Small intestine (tissue), 7 donors: ENCODE measurements at regions not wholly inside any gene's neighbourhood (a gene's known extent, or its start where the extent isn't known, plus 50 kb on each side); places are given as distances from the start of the nearest gene placed in this dataset.

Experiments
- DNase-seq, 2 donors: peaks; one replicate each; pipeline versions ENCODE4 v3.0.0 to v3.0.0-alpha.2; 2013
- FAIRE-seq: peaks from 2 replicates; lab custom pipeline; 2012; peaks lifted over from hg19 to GRCh38; lab: Jason Lieb, UNC
- H3K27ac ChIP-seq, 3 donors: one replicate each; pipeline ENCODE4 v1.5.1; 2013; ENCODE audit warnings: low read length in 2 of 3, mild to moderate bottlenecking in 2 of 3, control low read depth in 1 of 3, inconsistent platforms in 1 of 3, low read depth in 1 of 3, moderate library complexity in 1 of 3
- H3K27me3 ChIP-seq, 3 donors: one replicate each; pipeline ENCODE4 v1.6.1; 2013; ENCODE audit warnings: low read length in 3 of 3, inconsistent platforms in 1 of 3; ENCODE audit not compliant: control insufficient read depth in 3 of 3, insufficient read depth in 3 of 3
- H3K36me3 ChIP-seq, 3 donors: one replicate each; pipeline ENCODE4 v1.6.1; 2013; ENCODE audit warnings: low read length in 3 of 3, inconsistent platforms in 1 of 3, low read depth in 1 of 3, mild to moderate bottlenecking in 1 of 3, moderate library complexity in 1 of 3; ENCODE audit not compliant: control insufficient read depth in 3 of 3, insufficient read depth in 2 of 3
- H3K4me1 ChIP-seq, 3 donors: one replicate each; pipeline ENCODE4 v1.6.1; 2013; ENCODE audit warnings: low read length in 2 of 3, inconsistent platforms in 1 of 3, low read depth in 1 of 3, mild to moderate bottlenecking in 1 of 3, moderate library complexity in 1 of 3; ENCODE audit not compliant: control insufficient read depth in 3 of 3, insufficient read depth in 2 of 3
- H3K4me3 ChIP-seq, 3 donors: one replicate each; pipeline ENCODE4 v1.5.1; 2013; ENCODE audit warnings: low read length in 3 of 3, control low read depth in 1 of 3, inconsistent platforms in 1 of 3, low read depth in 1 of 3, mild to moderate bottlenecking in 1 of 3, moderate library complexity in 1 of 3
- H3K9me3 ChIP-seq, 2 donors: one replicate each; pipeline ENCODE4 v1.6.1; 2013; ENCODE audit warnings: low read depth in 1 of 2, low read length in 1 of 2; ENCODE audit not compliant: control insufficient read depth in 2 of 2, insufficient read depth in 1 of 2
- WGBS, 3 donors: extraction: QIAGEN DNeasy Blood & Tissue Kit; methylation state at CpG; one replicate each; pipeline ENCODE4 v1.1.7; 2013; 5-methylcytosine and 5-hydroxymethylcytosine counted together
- donor health status: healthy with polysubstance abuse.
- donor health status: control.
- donor health status: control.
- donor health status: Bipolar disorder and iron deficiency.
- donor health status: healthy.

- FAIRE-seq (no peak), DNase-seq (no peak)
- 82 to 84% (median 84%) methylated on average over 4 of the region's 4 CpGs for WGBS, 3 donors
- peaks cover 0 to 2% (median 0%) of the 10 kb centered on the region in 3 donors for H3K4me1 ChIP-seq
- H3K27me3 ChIP-seq: no peaks in the 10 kb centered on the region
- no peaks in the 10 kb centered on the region for H3K9me3 ChIP-seq
- peak overlapping the region in 1 of 3 donors; percentile 71 for H3K27ac ChIP-seq
- no peak overlapping the region for H3K4me3 ChIP-seq
- H3K36me3 ChIP-seq: no peaks in the 10 kb centered on the region
Measured at GRCh38 chr14:56378046-56378445, 201.6 kb upstream of the TMEM260 start.

DNA sequence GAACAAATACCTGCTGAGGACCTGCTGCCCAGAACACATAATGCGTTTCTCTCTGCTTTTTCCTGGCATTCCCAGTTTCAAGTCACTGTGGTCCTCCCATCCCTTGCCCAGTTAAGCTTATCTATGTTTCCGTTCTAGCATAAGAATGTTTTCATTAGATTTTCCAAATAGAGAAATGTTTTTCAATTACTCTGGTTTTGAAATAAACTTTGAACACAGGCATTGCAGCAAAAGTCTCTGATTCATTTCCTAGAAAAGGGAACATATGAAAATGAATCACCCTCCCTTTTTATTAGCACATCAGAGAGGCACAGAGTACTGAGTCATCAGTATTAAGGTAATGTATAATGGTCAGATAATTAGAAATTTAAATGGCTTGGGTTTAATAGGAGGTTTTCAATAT lies 201.1 kb upstream of the TMEM260 start:
- Histone ChIP-seq H3K4me1 (peaks cover 0 to 2% (median 0%) of the 10 kb centered on the region in 3 donors), H3K27ac (peak overlapping the region in 1 of 3 donors; percentile 71), H3K4me3 (no peak overlapping the region), H3K27me3 (no peaks in the 10 kb centered on the region), H3K36me3 (no peaks in the 10 kb centered on the region), H3K9me3 (no peaks in the 10 kb centered on the region)
- WGBS, 3 donors: 73 to 82% (median 77%) methylated on average over 2 of the region's 2 CpGs
- DNase-seq: no peak
- no peak for FAIRE-seq

DNA sequence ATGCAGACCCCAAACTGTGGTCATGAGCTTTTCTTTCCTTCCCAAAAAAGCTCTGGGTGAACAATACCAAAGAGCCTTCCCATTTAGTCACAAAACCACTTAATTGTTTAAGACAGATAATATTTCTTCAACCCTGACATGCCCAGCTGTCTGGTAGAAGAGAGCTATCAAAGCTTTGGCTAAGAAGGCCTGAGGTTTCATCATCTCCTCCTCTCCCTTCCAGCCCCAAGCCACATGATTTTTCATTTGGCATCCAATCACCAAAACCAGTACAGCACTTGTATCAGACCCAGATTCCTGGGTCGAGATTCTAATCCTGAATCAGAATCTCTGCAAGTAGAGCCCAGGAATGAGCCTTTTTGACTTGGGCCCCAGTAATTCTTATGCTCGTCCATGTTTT lies 199.6 kb upstream of the TMEM260 start:
- no peak for DNase-seq
- no peak overlapping the region for H3K27ac ChIP-seq
- FAIRE-seq: no peak
- WGBS, 3 donors: 58 to 60% (median 59%) methylated on average over 2 of the region's 2 CpGs
- no peaks in the 10 kb centered on the region for H3K27me3 ChIP-seq
- no peaks in the 10 kb centered on the region for H3K36me3 ChIP-seq
- H3K4me3 ChIP-seq: no peak overlapping the region
- no peaks in the 10 kb centered on the region for H3K9me3 ChIP-seq
- H3K4me1 ChIP-seq: peaks cover 0 to 2% (median 0%) of the 10 kb centered on the region in 3 donors

DNA sequence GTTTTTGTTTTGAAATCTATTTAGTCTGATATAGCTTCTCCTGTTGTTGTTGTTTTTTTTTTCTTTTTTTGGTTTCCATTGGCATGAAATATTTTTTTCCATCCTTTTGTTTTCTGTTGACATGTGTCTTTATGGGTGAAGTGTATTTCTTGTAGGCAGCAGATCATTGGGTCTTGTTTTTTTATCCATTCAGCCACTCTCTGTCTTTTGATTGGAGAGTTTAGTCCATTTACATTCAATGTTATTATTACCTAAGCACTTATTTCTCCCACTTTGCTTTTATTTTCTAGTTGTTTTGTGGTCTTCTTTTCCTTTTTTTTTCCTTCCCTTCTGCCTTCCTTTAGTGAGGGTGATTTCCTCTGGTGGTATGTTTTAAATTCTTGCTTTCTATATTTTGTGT lies 193.6 kb upstream of the TMEM260 start:
- no peak overlapping the region for H3K27ac ChIP-seq
- FAIRE-seq: no peak
- H3K9me3 ChIP-seq: no peaks in the 10 kb centered on the region

DNA sequence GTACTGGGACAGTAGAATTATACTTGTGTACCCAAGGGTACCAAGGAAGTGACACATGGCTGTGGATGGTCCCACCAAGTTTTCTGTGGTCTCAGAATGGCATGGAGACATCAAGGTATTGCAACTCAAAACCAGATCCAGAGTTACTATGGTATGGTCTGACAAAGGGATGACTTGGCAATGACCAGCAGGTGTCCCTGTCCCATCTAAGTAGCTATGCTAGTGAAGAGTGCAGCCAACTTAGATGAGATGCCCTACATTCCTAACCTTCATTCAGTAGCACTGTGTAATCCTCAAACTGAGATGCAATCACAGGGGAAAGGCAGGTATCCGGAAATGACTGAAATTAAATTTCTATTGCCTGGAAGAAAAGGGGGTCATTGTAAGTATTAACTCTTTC lies 188.7 kb upstream of the TMEM260 start:
- no peaks in the 10 kb centered on the region for H3K27me3 ChIP-seq
- whole genome bisulfite sequencing, 3 donors: 79 to 93% (median 84%) methylated on average over 1 of the region's 1 CpG
- no peaks in the 10 kb centered on the region for H3K36me3 ChIP-seq
- no peak overlapping the region for H3K4me3 ChIP-seq
- no peak for FAIRE-seq
- H3K9me3 ChIP-seq: no peaks in the 10 kb centered on the region
- no peak for DNase-seq
- H3K27ac ChIP-seq: no peak overlapping the region
- no peaks in the 10 kb centered on the region for H3K4me1 ChIP-seq

More for the DNA sequence above, 193.6 kb upstream of the TMEM260 start:
- no peaks in the 10 kb centered on the region for H3K27me3 ChIP-seq
- no peaks in the 10 kb centered on the region for H3K4me1 ChIP-seq
- H3K4me3 ChIP-seq: no peak overlapping the region
- H3K36me3 ChIP-seq: no peaks in the 10 kb centered on the region
- DNase-seq: no peak

DNA sequence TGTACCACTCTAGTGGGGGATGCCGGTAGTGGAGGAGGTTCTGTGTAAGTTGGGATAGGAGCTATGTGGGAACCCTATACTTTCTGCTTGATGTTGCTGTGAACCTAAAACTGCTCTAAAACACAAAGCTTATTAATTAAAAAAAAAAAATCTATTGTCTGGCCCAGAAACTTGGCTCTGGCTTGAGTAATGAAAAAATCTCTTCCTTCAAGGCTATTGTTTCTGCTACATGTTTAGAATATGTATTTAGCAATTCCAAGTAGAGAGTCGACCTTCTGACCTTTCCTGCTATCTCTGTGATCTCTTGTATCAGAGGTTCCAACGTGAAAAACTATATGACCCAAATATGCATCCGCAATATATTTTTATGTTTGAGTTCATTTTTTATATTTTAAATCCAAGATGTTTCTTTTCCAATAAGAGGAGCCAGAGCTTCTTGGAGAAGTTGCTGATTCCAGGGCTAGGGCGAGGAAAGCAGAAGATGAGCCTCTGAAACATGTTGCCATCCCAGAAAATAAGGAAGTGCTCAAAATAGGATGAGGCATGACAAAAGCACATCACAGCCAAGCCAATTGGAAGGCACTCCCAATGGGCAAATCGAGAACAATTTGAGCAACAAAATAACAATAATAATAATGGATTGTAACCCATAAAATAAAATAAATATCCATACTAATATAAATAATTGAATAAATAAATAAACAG lies 184.6 kb upstream of the TMEM260 start:
- FAIRE-seq (no peak), DNase-seq (no peak)
- 73 to 79% (median 77%) methylated on average over 6 of the region's 6 CpGs for WGBS, 3 donors
- Histone ChIP-seq H3K27me3 (no peaks in the 10 kb centered on the region), H3K27ac (no peak overlapping the region), H3K36me3 (no peaks in the 10 kb centered on the region), H3K9me3 (no peaks in the 10 kb centered on the region), H3K4me3 (no peak overlapping the region), H3K4me1 (no peaks in the 10 kb centered on the region)

GRCh38 chr14:56400109-56400825 lies 179.3 kb upstream of the TMEM260 start:
- DNase-seq: no peak
- H3K4me1 ChIP-seq: no peaks in the 10 kb centered on the region
- no peaks in the 10 kb centered on the region for H3K27me3 ChIP-seq
- H3K27ac ChIP-seq: no peak overlapping the region
- FAIRE-seq: no peak
- WGBS, 3 donors: 51 to 69% (median 68%) methylated on average over 3 of the region's 3 CpGs
- H3K4me3 ChIP-seq: no peak overlapping the region
- H3K9me3 ChIP-seq: no peaks in the 10 kb centered on the region
- H3K36me3 ChIP-seq: no peaks in the 10 kb centered on the region

DNA sequence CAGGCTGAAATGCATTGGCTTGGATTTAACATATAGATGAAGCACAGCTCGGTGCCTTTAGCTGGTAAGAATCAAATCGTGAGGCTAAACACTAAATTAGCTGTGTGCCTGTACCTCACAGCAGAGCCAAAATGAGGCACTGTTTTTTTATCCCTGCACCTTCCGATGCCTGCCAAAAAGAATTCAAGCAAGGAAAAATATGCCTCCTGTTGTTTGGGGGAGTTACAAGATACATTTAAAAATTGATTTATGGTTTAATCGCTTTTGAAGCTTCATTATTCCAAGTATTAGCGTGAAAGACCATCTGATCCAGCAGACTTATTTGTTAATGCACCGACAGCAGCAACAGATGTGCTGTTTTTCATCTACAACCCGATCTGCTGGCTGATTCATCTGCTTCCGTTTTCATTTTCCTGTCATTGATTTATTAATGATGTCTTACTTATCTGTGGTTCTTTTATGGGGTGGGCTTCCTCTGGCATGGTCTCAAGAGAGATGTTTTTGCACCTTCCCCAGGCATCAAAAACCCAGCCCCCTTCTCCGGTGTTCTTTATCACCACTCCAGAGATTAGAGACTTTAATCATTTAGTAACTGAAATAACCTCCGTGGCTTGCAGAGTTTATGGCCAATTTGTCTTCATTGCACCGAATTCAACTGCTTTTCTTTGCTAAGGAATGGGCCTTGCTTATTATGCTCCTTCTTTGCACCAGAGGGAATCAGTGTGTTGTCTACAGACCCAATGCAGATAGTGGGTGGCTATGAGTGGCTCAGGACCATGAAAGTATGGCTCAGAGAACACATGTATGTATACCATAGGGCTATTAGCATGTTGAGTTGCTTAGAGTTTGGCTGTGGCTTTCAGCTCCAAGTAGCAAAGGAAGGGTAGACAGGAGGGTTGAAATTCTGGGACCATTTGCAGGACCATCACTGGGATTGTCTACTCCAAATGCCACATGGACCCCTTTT lies 166.8 kb upstream of the TMEM260 start:
- no peak for FAIRE-seq

More for the DNA sequence above, 166.8 kb upstream of the TMEM260 start:
- H3K4me1 ChIP-seq: no peaks in the 10 kb centered on the region
- no peaks in the 10 kb centered on the region for H3K36me3 ChIP-seq
- no peak for DNase-seq
- H3K27ac ChIP-seq: no peak overlapping the region
- no peaks in the 10 kb centered on the region for H3K27me3 ChIP-seq
- H3K4me3 ChIP-seq: no peak overlapping the region
- H3K9me3 ChIP-seq: no peaks in the 10 kb centered on the region
- 25 to 31% (median 29%) methylated on average over 11 of the region's 11 CpGs for WGBS, 3 donors
